ENCODE measurements at regions not wholly inside any gene's neighbourhood (a gene's known extent, or its start where the extent isn't known, plus 50 kb on each side); places are given as distances from the start of the nearest gene placed in this dataset.

DNA sequence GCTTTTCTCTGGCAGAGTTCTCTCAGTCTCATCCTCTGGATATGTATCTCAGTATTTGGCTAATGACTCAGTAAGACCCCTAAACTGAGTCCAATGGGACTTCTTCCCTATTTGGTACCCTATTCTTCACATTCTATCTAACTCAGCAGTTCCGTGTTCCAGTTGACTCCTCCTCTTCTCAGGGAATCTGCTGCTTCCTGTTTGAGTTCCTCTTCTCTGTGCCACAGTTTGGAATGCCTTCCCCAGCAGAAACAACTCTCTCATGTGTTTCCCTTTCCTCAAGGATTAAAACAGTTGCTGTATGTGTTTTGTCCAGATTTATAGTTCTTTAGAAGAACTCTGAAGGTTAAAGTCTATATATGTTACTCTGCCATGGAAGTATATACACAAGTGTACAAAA lies 344.0 kb upstream of the RARB start:
- TF ChIP-seq, protein P1, sequence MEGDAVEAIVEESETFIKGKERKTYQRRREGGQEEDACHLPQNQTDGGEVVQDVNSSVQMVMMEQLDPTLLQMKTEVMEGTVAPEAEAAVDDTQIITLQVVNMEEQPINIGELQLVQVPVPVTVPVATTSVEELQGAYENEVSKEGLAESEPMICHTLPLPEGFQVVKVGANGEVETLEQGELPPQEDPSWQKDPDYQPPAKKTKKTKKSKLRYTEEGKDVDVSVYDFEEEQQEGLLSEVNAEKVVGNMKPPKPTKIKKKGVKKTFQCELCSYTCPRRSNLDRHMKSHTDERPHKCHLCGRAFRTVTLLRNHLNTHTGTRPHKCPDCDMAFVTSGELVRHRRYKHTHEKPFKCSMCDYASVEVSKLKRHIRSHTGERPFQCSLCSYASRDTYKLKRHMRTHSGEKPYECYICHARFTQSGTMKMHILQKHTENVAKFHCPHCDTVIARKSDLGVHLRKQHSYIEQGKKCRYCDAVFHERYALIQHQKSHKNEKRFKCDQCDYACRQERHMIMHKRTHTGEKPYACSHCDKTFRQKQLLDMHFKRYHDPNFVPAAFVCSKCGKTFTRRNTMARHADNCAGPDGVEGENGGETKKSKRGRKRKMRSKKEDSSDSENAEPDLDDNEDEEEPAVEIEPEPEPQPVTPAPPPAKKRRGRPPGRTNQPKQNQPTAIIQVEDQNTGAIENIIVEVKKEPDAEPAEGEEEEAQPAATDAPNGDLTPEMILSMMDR (IDR thresholded peaks at IDR 0.05; ENCODE audit: extremely low read depth in 1 of 2, insufficient read depth in 1 of 2, low read depth in 1 of 2, low read length in 2 of 2): no peak
- TF ChIP-seq POLR2A (IDR thresholded peaks at IDR 0.05; ENCODE audit: low read depth, low read length): no peak

Measured in endothelial cell of umbilical vein (primary cell).